GM19468 (cell line): ENCODE measurements at regions not wholly inside any gene's neighbourhood (a gene's known extent, or its start where the extent isn't known, plus 50 kb on each side); places are given as distances from the start of the nearest gene placed in this dataset.

Experiments used
- ATAC-seq: cut with Tn5 transposase; IDR thresholded peaks from one replicate; pipeline ENCODE4 v1.9.1; 2021; ENCODE audit warnings: mild to moderate bottlenecking, moderate library complexity, moderate number of reproducible peaks; ENCODE audit not compliant: unreplicated experiment; ENCODE audit errors: extremely low read depth

GRCh38 chr5:8434501-8434900, 565.6 kb downstream of the MTRR start:
- no peak for ATAC-seq

GRCh38 chr5:8436924-8437323, 568.0 kb downstream of the MTRR start:
- ATAC-seq: no peak

DNA sequence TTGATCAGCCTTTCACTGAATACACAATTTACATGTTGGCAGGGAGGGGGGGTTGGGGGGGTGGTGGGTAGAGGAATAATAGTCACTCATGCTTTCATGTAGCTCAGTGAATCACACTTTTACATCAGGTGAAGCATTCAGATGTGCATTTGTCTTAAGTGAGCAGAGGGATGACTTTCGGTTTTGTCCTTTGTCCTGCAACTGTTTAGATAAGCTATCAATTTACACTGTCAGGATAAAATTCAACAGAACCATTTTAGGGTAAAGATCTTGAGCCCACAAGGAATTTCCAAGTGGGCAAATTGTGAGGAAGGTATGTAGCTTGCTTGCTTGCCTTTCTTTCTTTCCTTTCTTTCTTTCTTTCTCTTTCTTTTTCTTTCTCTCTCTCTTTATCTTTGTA, 576.2 kb downstream of the MTRR start:
- ATAC-seq: no peak

- ATAC-seq: no peak
Measured at GRCh38 chr5:8446179-8446578, 577.2 kb downstream of the MTRR start.

DNA sequence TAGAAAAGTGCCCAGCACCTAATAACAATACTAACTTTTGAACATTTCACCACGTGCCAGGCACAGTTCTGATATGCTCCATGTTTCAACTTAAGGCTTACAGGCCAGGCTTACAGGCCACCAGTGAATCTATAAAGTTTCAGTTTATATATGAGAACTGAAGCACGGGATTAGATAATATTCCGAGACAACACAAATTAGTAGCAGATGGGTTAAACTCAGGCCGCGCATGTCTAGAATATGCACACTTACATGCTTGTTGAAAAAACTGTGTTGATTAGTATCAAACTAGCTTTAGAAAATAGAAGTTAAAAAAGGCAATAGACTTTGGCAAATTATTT, 587.9 kb downstream of the MTRR start:
- no peak for ATAC-seq

GRCh38 chr5:8457187-8458037, 588.5 kb downstream of the MTRR start:
- ATAC-seq: peak; percentile 81

- ATAC-seq: no peak
Measured at GRCh38 chr5:8458038-8458383, 589.1 kb downstream of the MTRR start.

DNA sequence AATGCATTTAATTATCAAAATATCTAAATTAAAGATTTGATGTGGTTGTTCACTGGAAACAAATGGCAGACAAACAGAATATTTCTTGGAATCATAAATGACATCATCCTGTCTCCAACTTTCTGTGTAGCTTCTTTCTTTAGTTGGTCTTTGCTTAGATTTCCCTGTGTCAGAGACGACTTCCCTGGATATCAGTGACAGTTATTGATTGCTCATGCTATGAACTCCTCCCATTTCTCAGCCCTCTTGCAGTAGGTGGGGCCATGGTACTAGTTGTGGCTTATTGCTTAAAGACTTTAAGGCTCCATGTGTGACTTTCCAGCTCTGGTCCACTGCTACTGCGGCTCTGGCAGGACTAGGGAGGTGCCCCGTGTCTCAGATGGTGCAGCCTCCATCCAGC, 592.6 kb downstream of the MTRR start:
- no peak for ATAC-seq

- ATAC-seq: no peak
Measured at GRCh38 chr5:8462565-8462964, 593.6 kb downstream of the MTRR start.

DNA sequence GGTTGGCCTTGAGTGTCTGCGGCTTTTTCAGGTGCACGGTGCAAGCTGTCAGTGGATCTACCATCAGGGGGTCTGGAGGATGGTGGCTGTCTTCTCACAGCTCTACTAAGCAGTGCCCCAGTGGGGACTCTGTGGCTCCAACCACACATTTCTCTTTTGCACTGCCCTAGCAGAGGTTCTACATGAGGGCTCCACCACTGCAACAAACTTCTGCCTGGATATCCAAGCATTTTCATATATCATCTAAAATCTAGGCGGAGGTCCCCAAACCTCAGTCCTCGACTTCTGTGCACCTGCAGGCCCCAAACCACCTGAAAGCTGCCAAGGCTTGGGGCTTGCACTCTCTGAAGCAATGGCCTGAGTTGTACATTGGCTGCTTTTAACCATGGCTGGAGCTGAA, 601.5 kb downstream of the MTRR start:
- ATAC-seq: no peak

DNA sequence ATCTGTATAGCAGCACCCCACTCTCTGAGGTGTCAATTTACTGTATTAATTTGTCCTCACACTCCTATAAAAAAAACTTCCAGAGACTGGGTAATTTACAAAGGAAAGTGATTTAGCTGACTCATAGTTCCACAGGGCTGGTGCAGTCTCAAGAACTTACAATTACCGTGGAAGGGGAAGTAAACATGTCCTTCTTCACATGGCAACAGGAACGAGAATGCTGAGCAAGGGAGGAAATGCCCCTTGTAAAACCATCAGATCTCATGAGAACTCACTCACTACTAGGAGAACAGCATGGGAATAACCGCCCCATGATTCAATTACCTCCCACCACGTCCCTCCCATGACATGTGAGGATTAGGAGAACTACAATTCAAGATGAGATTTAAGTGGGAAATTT, 602.6 kb downstream of the MTRR start:
- no peak for ATAC-seq

GRCh38 chr5:8473016-8473415, 604.1 kb downstream of the MTRR start:
- no peak for ATAC-seq

DNA sequence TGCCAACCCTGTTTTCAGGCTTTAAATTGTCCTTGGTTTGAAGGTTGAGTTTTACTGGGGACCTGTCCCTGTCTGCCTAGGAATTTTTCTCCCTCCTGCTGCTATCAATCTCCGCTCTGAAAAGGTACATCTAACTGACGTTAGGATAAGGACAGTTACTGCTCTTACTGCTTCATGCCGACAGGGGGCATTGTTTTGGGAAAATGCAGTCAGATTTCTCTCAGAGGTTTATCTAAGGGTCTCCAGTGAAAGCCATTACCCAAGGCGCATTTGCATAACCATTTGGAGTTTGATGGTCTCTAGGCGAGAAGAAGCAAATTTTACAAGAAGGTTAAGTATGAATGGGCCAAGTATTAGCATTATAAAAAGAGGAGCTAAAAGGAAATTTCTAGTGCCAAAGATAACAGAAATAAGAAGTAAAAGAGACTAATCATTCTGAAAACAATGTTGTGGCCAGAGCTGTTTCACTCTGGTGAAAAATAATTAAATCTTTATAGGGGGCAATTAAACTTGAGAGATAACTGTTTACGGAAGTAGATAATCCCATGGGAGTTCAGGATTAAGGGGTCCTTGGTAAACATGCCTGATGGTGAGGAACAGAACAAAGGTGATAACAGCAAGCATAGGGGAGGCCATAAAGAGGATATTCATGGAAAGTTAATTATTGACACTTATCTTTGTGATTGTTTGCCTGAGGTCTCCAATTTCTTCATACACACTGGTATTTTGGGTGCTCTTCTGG, 605.0 kb downstream of the MTRR start:
- ATAC-seq: no peak

DNA sequence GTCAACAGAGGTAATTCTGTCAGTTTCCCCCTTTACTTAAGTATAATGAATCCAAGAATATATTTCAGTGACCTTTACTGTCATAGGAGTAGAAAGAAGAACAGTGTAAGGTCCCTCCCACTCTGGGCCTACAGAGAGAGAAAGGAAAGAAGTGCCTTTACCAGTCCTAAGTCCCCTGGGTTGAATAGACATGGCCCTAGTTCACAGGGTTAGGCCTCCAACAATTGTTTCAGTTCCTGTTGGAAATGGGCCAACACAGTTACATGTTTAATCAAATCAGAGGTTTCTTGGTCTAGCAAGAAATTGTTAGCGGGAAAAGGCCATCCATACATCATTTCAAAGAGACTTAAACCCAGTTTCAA, 605.6 kb downstream of the MTRR start:
- ATAC-seq: no peak

GRCh38 chr5:8478326-8478725, 609.4 kb downstream of the MTRR start:
- no peak for ATAC-seq

DNA sequence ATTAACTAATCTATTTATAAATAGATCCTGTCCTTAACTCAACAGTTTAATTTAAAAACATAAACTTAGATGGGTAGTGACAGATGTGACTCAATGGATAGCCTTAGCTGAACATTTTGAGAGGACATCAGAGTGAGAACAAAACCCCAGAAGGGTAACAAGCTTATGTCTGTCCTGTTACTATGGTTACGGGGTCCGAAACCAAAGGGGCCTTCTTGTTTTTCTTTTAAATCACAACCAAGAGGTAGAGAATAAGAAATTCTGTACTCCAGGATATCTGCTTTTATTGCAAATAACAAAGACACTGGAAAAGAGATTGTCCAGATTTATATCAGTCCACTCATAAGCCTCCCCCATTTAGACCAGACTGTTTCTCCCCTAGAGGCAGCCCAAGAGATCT, 612.1 kb downstream of the MTRR start:
- no peak for ATAC-seq

GRCh38 chr5:8491254-8491653, 622.3 kb downstream of the MTRR start:
- no peak for ATAC-seq

DNA sequence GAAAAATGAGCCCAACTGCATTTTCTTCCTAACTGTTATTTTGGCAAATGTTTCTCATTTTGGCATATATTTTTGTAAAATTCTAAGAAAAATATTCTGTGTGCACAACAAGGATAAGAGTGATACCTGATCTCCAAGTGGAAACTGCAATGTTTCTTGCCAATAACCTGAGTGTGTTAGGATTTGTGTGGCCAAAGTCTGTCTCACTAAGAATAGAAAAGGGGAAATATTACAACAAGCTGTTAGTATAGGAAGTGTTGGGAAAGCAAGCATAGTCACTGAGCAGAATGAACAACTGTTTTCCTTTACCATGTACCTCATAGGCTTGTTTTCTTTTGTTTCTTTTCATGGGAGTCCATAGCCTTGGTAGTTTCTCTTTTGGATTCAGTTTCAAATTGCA, 624.2 kb downstream of the MTRR start:
- ATAC-seq: no peak

- ATAC-seq: no peak
Measured at GRCh38 chr5:8500426-8500825, 631.5 kb downstream of the MTRR start.

DNA sequence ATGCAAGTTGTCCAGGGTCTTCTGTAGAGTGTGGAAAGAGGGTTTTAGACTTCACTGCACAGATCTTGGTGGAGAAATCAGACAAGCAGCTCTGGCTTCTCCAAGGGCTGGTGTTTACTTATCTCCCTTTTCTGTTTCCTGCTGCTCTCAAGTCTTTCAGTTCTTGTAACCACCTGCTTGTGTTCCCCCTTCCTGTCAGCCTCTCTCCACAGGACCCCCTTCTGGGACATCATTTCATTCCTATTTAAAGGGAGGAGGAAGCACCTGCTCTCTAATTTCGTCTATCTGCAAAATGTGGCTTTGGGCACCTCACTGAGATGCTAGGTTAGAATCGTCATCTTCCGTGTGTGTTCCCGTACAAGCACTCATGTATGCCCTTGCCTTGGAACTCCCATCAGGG, 636.2 kb downstream of the MTRR start:
- ATAC-seq: no peak

- no peak for ATAC-seq
Measured at GRCh38 chr5:8508231-8508630, 639.3 kb downstream of the MTRR start.

GRCh38 chr5:8516356-8516755, 647.4 kb downstream of the MTRR start:
- ATAC-seq: no peak
